Kidney glomerular epithelial cell (primary cell): ENCODE measurements at regions not wholly inside any gene's neighbourhood (a gene's known extent, or its start where the extent isn't known, plus 50 kb on each side); places are given as distances from the start of the nearest gene placed in this dataset.
"Not testable (repeated sequence)": the region's sequence is repeated elsewhere in the genome, so short reads cannot be mapped to it uniquely, and the experiment has no call there.

Experiments
- DNase-seq: peaks from one replicate; lab custom pipeline; 2025; lab: John Stamatoyannopoulos, UW

GRCh38 chr10:94225589-94225988 is 137.2 kb downstream of the NOC3L start:
- DNase-seq: no peak

DNA sequence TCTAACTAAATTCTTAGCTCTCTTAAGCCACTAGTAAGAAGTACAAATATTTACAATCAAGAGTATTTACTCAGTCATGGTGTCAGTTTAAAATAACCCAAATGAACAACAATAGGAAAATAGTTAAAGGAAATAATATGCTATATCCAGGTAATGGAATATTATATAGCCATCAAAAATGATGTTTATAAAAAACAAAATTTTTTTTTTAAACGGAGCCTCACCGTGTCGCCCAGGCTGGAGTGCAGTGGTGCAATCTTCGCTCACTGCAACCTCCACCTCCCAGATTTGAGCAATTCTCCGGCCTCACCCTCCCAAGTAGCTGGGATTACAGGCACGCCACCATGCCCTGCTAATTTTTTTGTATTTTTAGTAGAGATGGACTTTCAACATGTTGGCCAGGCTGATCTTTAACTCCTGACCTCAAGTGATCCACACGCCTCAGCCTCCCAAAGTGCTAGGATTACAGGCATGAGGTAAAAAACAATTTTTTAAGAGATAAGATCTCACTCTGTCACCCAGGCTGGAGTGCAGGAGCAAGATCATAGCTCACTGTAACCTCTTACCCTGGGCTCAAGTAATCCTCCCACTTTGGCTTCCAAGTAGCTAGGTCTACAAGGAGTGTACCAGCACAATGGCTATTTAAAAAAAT is 132.5 kb downstream of the NOC3L start:
- DNase-seq: no peak

DNA sequence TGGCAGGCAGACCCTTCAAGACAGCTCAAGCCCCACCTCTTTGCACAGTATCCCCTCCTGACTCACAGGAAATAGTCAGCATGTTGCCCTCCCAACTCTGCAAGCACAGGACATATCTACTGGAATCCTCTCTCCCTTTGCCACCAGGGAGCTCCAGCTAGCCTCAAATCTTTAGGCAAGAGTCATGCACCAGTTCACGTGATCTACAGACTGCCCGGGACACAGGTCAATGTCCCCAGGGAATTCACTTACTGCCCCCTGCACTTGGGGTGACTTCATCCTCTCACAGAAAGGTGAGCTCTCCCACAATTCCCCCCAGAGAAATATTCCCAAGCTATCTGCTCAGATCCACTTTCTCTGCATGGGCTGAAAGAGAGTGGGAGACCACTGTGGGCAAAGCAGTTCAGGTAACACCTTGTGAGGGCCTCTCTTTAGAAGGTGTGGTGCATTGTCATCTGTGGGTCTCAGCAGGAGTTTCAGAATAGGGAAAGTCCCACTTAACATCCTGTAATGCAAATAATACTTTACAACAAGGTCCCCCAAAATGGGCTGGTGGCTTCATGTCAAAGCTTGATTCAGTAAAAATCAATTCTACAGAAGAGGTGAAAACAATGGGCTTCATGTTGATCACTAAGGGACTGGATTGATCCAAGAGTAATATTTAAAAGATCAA is 129.9 kb downstream of the NOC3L start:
- DNase-seq: no peak

DNA sequence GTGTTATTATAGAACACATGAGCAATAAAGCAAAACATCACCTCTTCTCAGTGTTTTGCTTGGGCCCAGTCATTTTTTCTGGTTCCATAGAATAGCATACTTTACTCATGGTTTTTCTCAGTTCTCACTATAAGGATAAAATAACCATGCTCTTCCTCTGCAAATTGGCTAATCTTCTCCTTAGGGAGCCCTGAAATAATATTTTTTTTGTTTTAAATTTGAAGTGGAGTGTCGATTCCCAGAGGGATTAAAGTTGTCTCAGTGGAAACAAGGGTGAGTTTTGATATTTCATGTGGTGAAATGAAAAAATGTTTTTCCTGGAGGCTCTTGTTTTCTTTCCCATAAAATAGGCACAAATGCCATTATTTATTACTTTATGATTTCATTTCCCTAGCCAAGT is 127.3 kb downstream of the NOC3L start:
- no peak for DNase-seq

- no peak for DNase-seq
Observed at GRCh38 chr10:94238006-94238617, 124.6 kb downstream of the NOC3L start.

- DNase-seq: no peak
Observed at GRCh38 chr10:94239696-94240095, 123.0 kb downstream of the NOC3L start.

GRCh38 chr10:94240491-94240890 is 122.2 kb downstream of the NOC3L start:
- DNase-seq: no peak

- DNase-seq: no peak
Observed at GRCh38 chr10:94240901-94241300, 121.8 kb downstream of the NOC3L start.

GRCh38 chr10:94251098-94251497 is 111.6 kb downstream of the NOC3L start:
- DNase-seq: no peak

DNA sequence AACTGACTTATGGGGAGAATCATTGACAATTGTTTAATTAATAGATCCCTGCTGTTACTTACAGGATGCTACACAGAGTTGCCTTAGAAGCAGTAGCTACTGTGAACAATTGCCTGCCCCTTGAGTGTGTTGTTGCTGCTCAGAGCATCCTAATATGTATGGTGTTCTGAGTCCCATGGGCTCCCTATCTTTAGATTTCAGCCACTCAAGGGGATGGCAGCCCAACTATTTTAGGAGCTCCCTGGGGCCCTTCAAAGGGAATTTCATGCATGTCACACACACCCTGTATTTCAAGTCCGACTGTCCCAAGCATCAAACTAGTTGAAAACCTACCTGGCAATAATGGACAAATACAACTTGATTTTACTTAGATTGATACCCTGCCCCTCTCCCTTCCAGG is 111.2 kb downstream of the NOC3L start:
- no peak for DNase-seq

DNA sequence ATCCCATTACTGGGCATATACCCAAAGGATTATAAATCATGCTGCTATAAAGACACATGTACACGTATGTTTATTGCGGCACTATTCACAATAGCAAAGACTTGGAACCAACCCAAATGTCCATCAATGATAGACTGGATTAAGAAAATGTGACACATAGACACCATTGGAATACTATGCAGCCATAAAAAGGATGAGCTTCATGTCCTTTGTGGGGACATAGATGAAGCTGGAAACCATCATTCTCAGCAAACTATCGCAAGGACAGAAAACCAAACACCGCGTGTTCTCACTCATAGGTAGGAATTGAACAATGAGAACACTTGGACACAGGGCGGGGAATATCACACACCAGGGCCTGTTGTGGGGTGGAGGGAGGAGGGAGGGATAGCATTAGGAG is 105.3 kb downstream of the NOC3L start:
- not testable (repeated sequence) for DNase-seq

DNA sequence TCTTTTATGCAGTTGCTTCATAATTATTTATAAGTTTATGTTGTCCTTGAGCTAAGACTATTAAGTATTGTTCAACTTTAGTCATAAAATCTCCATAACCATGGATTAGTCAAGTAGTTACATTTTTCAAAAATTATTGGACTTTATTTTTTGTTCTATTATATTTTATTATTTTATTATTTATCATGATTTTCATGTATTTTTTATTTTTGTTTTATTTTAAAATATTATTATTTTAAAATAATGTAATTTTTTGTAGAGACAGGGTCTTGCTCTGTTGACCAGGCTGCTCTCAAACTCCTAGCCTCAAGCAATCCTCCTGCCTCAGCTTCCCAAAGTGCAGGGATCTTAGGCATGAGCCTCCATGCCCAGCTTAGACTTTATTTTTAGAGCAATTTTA is 102.3 kb downstream of the NOC3L start:
- no peak for DNase-seq

DNA sequence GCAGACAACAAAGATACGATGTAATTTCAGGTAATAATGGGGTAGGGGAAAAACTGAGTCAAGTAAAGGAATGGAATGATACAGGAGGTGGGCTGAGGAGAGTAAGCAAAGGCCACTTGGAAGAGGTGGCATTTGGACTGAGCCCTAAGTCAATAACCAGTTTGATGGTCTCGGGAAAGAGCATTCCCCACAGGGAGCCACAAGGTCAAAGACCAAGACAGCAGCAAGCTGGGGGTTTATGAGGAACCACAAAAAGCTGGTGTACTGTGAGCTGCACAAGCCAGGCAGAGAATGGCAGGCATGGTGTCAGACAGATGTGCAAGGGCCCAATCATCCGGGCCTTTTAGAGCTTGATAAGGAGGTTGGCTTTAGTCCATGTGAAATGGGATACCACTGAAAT is 98.7 kb downstream of the NOC3L start:
- DNase-seq: no peak

DNA sequence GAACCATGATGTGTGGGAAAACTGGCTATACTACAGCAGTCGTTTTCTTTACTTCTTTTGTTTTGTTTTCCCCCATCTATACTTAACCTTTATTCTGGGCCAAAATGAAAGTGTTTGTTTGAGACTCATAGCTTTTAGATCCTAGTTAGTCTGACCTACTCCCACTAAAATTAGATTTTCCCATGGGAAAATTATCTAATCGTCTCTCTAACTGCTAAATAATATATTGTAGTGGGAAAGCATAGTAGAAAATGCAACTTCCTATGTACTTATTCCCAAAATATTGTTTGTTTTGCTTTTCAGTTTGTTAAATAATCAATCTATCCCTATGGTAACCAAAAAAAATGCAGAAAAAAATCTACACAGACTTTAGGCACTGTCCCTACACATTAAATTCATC is 96.6 kb downstream of the NOC3L start:
- DNase-seq: no peak

GRCh38 chr10:94268652-94269051 is 94.1 kb downstream of the NOC3L start:
- DNase-seq: no peak

DNA sequence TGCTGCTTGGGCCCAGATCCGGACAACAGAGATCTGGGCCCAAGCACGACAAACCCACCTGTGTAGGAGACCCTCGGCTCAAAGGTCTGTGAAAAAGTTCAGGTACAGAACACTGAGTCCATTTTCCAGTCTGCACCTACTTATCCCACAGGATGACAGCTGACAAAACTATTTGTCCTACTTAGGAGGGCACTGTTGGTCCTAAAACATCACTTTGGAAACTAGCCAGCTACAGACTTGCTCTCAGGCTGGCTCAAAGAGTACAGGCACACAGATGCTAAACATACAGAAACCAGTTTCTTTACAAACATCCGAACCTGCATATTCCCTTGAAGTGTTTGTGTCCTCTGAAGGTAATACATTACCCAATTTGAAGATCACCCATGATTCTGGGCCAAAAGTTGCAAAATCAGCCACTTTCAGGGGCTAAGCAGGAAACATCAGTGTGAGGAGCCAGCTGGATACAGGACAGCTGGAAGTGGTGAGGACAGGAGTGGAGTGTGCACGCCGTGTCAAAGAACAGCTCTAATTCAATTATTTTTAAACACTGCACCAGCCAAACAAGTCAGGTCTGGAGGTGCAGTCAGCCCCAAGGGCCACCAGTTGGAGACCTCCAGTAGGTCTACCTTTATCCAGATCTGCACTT is 88.5 kb downstream of the NOC3L start:
- DNase-seq: no peak

GRCh38 chr10:94276140-94276539 is 86.6 kb downstream of the NOC3L start:
- DNase-seq: no peak

DNA sequence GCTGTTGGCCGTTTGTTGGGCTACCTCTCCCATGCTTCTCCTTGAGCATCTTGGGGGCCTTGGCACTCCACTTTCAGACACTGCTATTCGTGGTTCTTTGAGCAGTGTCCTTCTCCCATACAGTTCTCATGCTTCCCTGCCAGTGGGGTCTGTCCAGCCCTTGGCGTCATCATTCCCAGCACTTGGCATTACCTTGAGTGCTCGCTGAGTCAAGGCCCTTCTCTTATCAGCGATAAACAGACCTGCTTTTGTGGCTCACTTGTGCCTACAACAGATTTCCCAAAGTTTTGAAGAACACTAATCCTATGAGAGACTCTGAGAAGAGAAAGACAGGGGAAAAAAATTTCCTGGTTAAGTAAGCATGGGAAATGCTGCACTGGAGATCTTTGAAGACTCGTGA is 85.3 kb downstream of the NOC3L start:
- no peak for DNase-seq

DNA sequence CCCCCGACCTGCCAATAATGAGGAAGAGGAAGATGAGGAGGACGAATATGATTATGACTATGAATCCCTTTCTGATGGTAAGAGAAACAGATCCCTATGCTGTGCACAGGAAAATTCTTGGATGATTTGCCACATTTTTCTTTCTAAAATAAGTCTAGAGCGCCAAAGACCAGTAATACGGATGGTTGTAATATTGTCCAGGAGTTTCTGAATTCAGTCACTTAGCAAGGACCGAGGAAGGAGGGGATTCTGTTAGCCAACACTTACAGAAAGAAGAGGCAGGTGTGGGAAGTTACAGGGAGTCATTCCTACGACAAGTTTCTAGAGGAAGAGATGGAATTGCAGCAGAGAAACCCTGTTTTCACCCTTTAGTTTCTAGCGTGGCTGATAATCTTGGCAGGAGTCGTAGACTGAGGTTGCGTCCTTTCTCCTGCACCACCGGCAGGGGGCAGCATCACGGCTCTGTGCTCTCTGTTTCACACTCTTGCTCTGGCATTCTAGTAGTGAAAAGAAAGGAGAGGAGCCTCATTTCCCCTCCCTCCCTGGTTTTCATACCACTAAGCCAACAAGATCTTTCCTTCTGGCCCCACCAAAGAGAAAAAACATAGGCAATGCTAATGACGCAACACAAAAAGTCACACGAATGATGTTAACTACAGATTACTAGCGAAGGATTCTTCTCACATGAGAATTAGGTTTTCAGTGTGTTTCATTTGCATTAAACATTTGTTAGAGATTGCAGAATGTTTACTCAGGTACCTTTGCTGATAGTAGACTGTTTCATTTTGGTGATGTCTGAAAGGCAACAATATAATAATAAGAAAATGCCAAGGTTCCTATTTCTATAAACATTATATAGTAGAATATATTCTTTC is 82.7 kb downstream of the NOC3L start:
- peak; percentile 25 for DNase-seq

GRCh38 chr10:94281654-94282053 is 81.1 kb downstream of the NOC3L start:
- no peak for DNase-seq

DNA sequence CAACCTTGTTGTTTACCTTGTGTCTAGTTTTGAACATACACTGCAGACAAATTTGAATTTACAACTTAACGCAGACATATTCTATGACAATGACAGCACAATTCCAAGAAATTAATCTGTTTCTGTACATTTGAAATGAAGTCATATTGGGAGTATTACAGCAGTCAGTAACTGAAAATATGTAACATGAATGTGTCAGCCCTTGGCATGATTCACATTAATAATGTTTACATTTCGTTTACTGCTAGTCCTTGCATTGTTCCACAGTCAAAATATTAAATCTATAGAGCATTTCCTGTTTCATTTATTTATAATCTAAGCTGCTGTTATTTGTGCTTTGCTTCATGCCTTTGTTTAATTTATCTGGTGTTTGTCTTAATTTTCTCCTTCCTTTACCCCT is 80.4 kb downstream of the NOC3L start:
- no peak for DNase-seq
